ENCODE measurements at regions not wholly inside any gene's neighbourhood (a gene's known extent, or its start where the extent isn't known, plus 50 kb on each side); places are given as distances from the start of the nearest gene placed in this dataset.

- Mint-ChIP-seq H3K4me3 (no peak overlapping the region), H3K9me3 (no peaks in the 10 kb centered on the region), H3K4me1 (no peaks in the 10 kb centered on the region), H3K36me3 (ENCODE audit: low read depth) (no peaks in the 10 kb centered on the region), H3K27me3 (peaks cover 11% of the 10 kb centered on the region), H3K27ac (no peak overlapping the region)
- POLR2A ChIA-PET, result no interaction called here
- DNase-seq, result no peak
- CTCF ChIA-PET, result no interaction called here
Measured at GRCh38 chr3:132154619-132155018, 119.8 kb upstream of the CPNE4 start.

GRCh38 chr3:132159145-132159544 is 124.3 kb upstream of the CPNE4 start:
- Mint-ChIP-seq H3K36me3 (ENCODE audit: low read depth) (no peaks in the 10 kb centered on the region), H3K9me3 (no peaks in the 10 kb centered on the region), H3K4me3 (no peak overlapping the region), H3K27ac (no peak overlapping the region), H3K4me1 (no peaks in the 10 kb centered on the region), H3K27me3 (peaks cover 9% of the 10 kb centered on the region)
- ChIA-PET POLR2A (interaction anchor here (0.7 kb wide), 1 partner anchor 105 kb away, joined by 4 read pairs; no protein-coding TSS in a partner anchor), CTCF (no interaction called here)
- DNase-seq, result no peak

GRCh38 chr3:132160198-132160597 is 125.4 kb upstream of the CPNE4 start:
- Mint-ChIP-seq H3K27me3 (peaks cover 9% of the 10 kb centered on the region), H3K4me1 (no peaks in the 10 kb centered on the region), H3K27ac (no peak overlapping the region), H3K36me3 (ENCODE audit: low read depth) (no peaks in the 10 kb centered on the region), H3K9me3 (no peaks in the 10 kb centered on the region), H3K4me3 (no peak overlapping the region)
- ChIA-PET CTCF (no interaction called here), POLR2A (no interaction called here)
- DNase-seq, result no peak

GRCh38 chr3:132161608-132162007 is 126.8 kb upstream of the CPNE4 start:
- POLR2A ChIA-PET, result no interaction called here
- DNase-seq, result no peak
- no peaks in the 10 kb centered on the region for H3K36me3 Mint-ChIP-seq (ENCODE audit: low read depth)
- no peak overlapping the region for H3K27ac Mint-ChIP-seq
- H3K4me3 Mint-ChIP-seq, result no peak overlapping the region
- peaks cover 6% of the 10 kb centered on the region for H3K27me3 Mint-ChIP-seq
- CTCF ChIA-PET, result no interaction called here
- no peaks in the 10 kb centered on the region for H3K9me3 Mint-ChIP-seq
- no peaks in the 10 kb centered on the region for H3K4me1 Mint-ChIP-seq

GRCh38 chr3:132164469-132165092 is 129.8 kb upstream of the CPNE4 start:
- CTCF ChIA-PET, result interaction anchor here (1.6 kb wide), 1 partner anchor 19 kb away, joined by 3 read pairs; no protein-coding TSS in a partner anchor
- peaks cover 1% of the 10 kb centered on the region for H3K27me3 Mint-ChIP-seq

GRCh38 chr3:132167870-132168269 is 133.1 kb upstream of the CPNE4 start:
- CTCF ChIA-PET, result no interaction called here

More at GRCh38 chr3:132164469-132165092, 129.8 kb upstream of the CPNE4 start:
- Mint-ChIP-seq H3K27ac (no peak overlapping the region), H3K4me3 (no peak overlapping the region), H3K9me3 (no peaks in the 10 kb centered on the region), H3K36me3 (ENCODE audit: low read depth) (no peaks in the 10 kb centered on the region), H3K4me1 (no peaks in the 10 kb centered on the region)
- no peak for DNase-seq
- POLR2A ChIA-PET, result no interaction called here

GRCh38 chr3:132174500-132174899 is 139.7 kb upstream of the CPNE4 start:
- H3K36me3 Mint-ChIP-seq (ENCODE audit: low read depth), result no peaks in the 10 kb centered on the region
- no peak overlapping the region for H3K27ac Mint-ChIP-seq
- POLR2A ChIA-PET, result no interaction called here

More at GRCh38 chr3:132167870-132168269, 133.1 kb upstream of the CPNE4 start:
- Mint-ChIP-seq H3K4me1 (no peaks in the 10 kb centered on the region), H3K27me3 (peaks cover 8% of the 10 kb centered on the region), H3K36me3 (ENCODE audit: low read depth) (no peaks in the 10 kb centered on the region), H3K27ac (no peak overlapping the region), H3K9me3 (no peaks in the 10 kb centered on the region), H3K4me3 (no peak overlapping the region)
- POLR2A ChIA-PET, result no interaction called here
- no peak for DNase-seq

GRCh38 chr3:132180337-132180791 is 136.8 kb upstream of the ACP3 start:
- Mint-ChIP-seq H3K4me3 (no peak overlapping the region), H3K27me3 (peaks cover 12% of the 10 kb centered on the region), H3K4me1 (peaks cover 2% of the 10 kb centered on the region), H3K36me3 (ENCODE audit: low read depth) (no peaks in the 10 kb centered on the region), H3K9me3 (no peaks in the 10 kb centered on the region), H3K27ac (no peak overlapping the region)
- CTCF ChIA-PET, result no interaction called here
- peak; percentile 9 for DNase-seq
- POLR2A ChIA-PET, result no interaction called here

More at GRCh38 chr3:132174500-132174899, 139.7 kb upstream of the CPNE4 start:
- peaks cover 10% of the 10 kb centered on the region for H3K27me3 Mint-ChIP-seq
- no peak for DNase-seq
- no peaks in the 10 kb centered on the region for H3K4me1 Mint-ChIP-seq
- H3K9me3 Mint-ChIP-seq, result no peaks in the 10 kb centered on the region
- CTCF ChIA-PET, result no interaction called here
- no peak overlapping the region for H3K4me3 Mint-ChIP-seq

- CTCF ChIA-PET, result interaction anchor here (0.6 to 0.9 kb wide), 3 partner anchors 19 to 161 kb away, joined by 3 to 4 read pairs (median 3); no protein-coding TSS in a partner anchor
- Mint-ChIP-seq H3K27me3 (peaks cover 10% of the 10 kb centered on the region), H3K9me3 (no peaks in the 10 kb centered on the region), H3K27ac (no peak overlapping the region), H3K4me3 (no peak overlapping the region), H3K36me3 (ENCODE audit: low read depth) (no peaks in the 10 kb centered on the region), H3K4me1 (peaks cover 2% of the 10 kb centered on the region)
- POLR2A ChIA-PET, result no interaction called here
- DNase-seq, result no peak
Measured at GRCh38 chr3:132183811-132184210, 133.4 kb upstream of the ACP3 start.

GRCh38 chr3:132187746-132188145 is 129.5 kb upstream of the ACP3 start:
- Mint-ChIP-seq H3K4me1 (no peaks in the 10 kb centered on the region), H3K27me3 (peaks cover 6% of the 10 kb centered on the region), H3K27ac (no peak overlapping the region), H3K36me3 (ENCODE audit: low read depth) (no peaks in the 10 kb centered on the region), H3K9me3 (no peaks in the 10 kb centered on the region), H3K4me3 (no peak overlapping the region)
- POLR2A ChIA-PET, result no interaction called here
- CTCF ChIA-PET, result interaction anchor here (0.6 kb wide), 1 partner anchor 662 kb away, joined by 3 read pairs; no protein-coding TSS in a partner anchor
- no peak for DNase-seq

GRCh38 chr3:132189601-132190000 is 127.6 kb upstream of the ACP3 start:
- Mint-ChIP-seq H3K27me3 (peaks cover 2% of the 10 kb centered on the region), H3K36me3 (ENCODE audit: low read depth) (no peaks in the 10 kb centered on the region), H3K27ac (no peak overlapping the region), H3K4me1 (no peaks in the 10 kb centered on the region), H3K9me3 (no peaks in the 10 kb centered on the region), H3K4me3 (no peak overlapping the region)
- no peak for DNase-seq
- CTCF ChIA-PET, result interaction anchor here (1.3 kb wide), 1 partner anchor 10 kb away, joined by 3 read pairs; no protein-coding TSS in a partner anchor
- POLR2A ChIA-PET, result no interaction called here

- ChIA-PET POLR2A (no interaction called here), CTCF (no interaction called here)
- no peak for DNase-seq
- H3K4me1 Mint-ChIP-seq, result no peaks in the 10 kb centered on the region
- H3K27me3 Mint-ChIP-seq, result no peaks in the 10 kb centered on the region
- no peak overlapping the region for H3K27ac Mint-ChIP-seq
- H3K36me3 Mint-ChIP-seq (ENCODE audit: low read depth), result no peaks in the 10 kb centered on the region
- H3K4me3 Mint-ChIP-seq, result no peak overlapping the region
- H3K9me3 Mint-ChIP-seq, result no peaks in the 10 kb centered on the region
Measured at GRCh38 chr3:132196113-132196512, 121.1 kb upstream of the ACP3 start.

GRCh38 chr3:132198516-132198915 is 118.7 kb upstream of the ACP3 start:
- Mint-ChIP-seq H3K36me3 (ENCODE audit: low read depth) (no peaks in the 10 kb centered on the region), H3K27me3 (no peaks in the 10 kb centered on the region), H3K27ac (no peak overlapping the region), H3K9me3 (no peaks in the 10 kb centered on the region), H3K4me3 (no peak overlapping the region), H3K4me1 (no peaks in the 10 kb centered on the region)
- CTCF ChIA-PET, result no interaction called here
- DNase-seq, result no peak
- POLR2A ChIA-PET, result no interaction called here

GRCh38 chr3:132199451-132199850 is 117.8 kb upstream of the ACP3 start:
- H3K4me3 Mint-ChIP-seq, result no peak overlapping the region
- H3K27ac Mint-ChIP-seq, result no peak overlapping the region
- no peaks in the 10 kb centered on the region for H3K36me3 Mint-ChIP-seq (ENCODE audit: low read depth)
- no peaks in the 10 kb centered on the region for H3K4me1 Mint-ChIP-seq
- no peak for DNase-seq
- no peaks in the 10 kb centered on the region for H3K27me3 Mint-ChIP-seq
- no peaks in the 10 kb centered on the region for H3K9me3 Mint-ChIP-seq
- CTCF ChIA-PET, result interaction anchor here (0.9 kb wide), 1 partner anchor 9 kb away, joined by 3 read pairs; no protein-coding TSS in a partner anchor
- POLR2A ChIA-PET, result no interaction called here

Data from activated CD4-positive, alpha-beta T cell treated with anti-CD3 and anti-CD28 coated beads, Interleukin-2, amount 10 ng/mL, durations not matched to agents 7 days and 5 days (primary cell).